SU-DHL-6 (cell line): ENCODE measurements at regions not wholly inside any gene's neighbourhood (a gene's known extent, or its start where the extent isn't known, plus 50 kb on each side); places are given as distances from the start of the nearest gene placed in this dataset.

Source experiments
- CTCF ChIP-seq: fragments of 200-600 bp; sonication (generic); IDR thresholded peaks from one replicate; pipeline ENCODE4 v1.5.1; 2017; ENCODE audit warnings: antibody characterized with exemption, mild to moderate bottlenecking, low read length, moderate library complexity; ENCODE audit not compliant: insufficient read depth, poor library complexity, severe bottlenecking
- EZH2phosphoT487 ChIP-seq: fragments of 200-600 bp; sonication (generic), shearing (Covaris generic); conservative IDR thresholded peaks from 2 replicates; pipeline ENCODE4 v1.6.1; 2018; ENCODE audit warnings: mild to moderate bottlenecking, antibody characterized with exemption, low read length, moderate library complexity, mixed read lengths

- TF ChIP-seq EZH2phosphoT487 (no peak), CTCF (no peak)
These were observed 199.0 kb upstream of the RXFP2 start for GRCh38 chr13:31540281-31540680.
